Lung microvascular endothelial cell (primary cell): ENCODE measurements at regions not wholly inside any gene's neighbourhood (a gene's known extent, or its start where the extent isn't known, plus 50 kb on each side); places are given as distances from the start of the nearest gene placed in this dataset.

Experiments used
- DNase-seq, 2 donors: peaks; one replicate each; pipeline versions ENCODE4 v3.0.0 to v3.0.0-alpha.2; 2010; ENCODE audit warnings: low read depth in 2 of 2

- DNase-seq, result no peak
Observed at GRCh38 chr6:22020299-22021003, 276.4 kb downstream of the PRL start.

GRCh38 chr6:22021966-22022365 is 274.9 kb downstream of the PRL start:
- no peak for DNase-seq

GRCh38 chr6:22023937-22024336 is 272.9 kb downstream of the PRL start:
- no peak for DNase-seq

DNA sequence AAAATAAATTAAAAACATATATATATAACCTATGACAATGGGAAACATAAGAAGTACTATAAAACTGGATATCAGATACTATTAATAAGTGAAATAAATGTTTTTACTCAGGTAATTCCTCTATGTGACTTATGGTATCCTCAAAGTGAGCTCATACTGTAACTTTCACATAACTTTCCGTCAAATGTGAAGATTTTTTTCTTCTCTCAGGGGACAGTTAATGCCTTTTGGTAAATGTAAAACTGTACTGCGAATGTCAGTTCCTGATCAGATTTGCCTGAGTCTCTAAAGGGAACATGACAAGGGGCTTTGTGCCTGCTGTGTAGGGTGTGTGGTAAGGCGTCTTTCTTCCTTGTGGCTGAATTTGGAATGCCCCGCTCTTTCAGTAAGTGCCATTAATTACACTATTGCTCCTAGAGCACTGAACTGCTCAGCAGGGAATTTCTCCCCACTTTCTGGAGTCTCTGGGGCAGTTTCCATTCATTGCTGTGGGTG is 271.8 kb downstream of the PRL start:
- no peak for DNase-seq

GRCh38 chr6:22025468-22026163 is 271.2 kb downstream of the PRL start:
- DNase-seq, result peak in 1 of 2 donors; percentile 95

- no peak for DNase-seq
Observed at GRCh38 chr6:22026164-22026678, 270.6 kb downstream of the PRL start.

DNA sequence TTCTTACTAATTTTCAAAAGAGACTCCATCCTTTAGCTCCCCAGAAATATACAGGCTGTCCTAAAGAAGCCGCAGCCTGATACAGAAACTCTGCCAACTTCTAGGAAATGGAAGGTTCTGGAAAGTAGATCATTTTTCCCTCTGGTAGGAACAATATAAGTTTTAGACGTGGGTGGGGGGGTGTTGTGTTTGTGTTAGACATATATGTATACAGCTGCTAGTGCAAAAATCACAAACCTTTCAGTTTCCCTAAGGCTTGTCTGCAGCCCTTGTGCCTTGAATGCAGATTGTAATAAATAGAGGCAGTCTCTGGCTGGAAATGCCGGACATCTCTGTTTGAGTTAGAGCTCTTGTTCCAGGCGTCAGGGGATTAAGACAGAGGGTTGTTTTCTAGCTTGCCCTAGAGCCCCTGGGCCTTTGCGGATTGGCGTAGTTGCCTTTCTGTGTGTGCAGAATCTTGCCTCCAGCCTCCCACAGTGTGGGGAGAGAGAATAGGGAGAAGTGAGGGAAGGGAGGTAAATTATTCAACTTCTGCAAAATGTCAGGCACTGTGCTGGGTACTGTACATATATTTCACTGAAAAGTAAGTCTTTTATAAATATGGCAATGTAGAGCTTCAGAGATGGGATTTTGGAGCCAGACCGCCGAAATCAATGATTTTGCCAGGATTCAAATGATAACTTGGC is 269.7 kb downstream of the PRL start:
- no peak for DNase-seq

GRCh38 chr6:22028403-22029090 is 268.3 kb downstream of the PRL start:
- DNase-seq, result no peak

DNA sequence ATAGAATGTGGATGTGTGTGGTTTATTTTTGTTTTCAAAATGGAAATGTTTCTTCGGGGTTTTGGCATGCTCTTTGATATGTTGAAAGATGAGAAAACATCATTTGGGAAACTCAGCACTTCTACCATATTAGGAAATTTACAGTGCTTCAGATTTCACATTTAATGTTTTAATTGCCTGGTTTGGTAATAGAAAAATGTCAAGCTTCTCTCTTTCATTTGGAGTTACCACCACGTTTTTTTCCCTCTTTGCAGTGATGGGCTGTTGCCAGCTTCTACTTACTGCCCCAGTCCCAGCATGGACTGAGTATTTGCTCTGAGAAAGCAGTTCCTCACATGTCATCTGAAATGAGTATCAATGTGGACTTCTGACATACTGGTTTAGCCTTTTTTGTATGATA is 267.7 kb downstream of the PRL start:
- no peak for DNase-seq

DNA sequence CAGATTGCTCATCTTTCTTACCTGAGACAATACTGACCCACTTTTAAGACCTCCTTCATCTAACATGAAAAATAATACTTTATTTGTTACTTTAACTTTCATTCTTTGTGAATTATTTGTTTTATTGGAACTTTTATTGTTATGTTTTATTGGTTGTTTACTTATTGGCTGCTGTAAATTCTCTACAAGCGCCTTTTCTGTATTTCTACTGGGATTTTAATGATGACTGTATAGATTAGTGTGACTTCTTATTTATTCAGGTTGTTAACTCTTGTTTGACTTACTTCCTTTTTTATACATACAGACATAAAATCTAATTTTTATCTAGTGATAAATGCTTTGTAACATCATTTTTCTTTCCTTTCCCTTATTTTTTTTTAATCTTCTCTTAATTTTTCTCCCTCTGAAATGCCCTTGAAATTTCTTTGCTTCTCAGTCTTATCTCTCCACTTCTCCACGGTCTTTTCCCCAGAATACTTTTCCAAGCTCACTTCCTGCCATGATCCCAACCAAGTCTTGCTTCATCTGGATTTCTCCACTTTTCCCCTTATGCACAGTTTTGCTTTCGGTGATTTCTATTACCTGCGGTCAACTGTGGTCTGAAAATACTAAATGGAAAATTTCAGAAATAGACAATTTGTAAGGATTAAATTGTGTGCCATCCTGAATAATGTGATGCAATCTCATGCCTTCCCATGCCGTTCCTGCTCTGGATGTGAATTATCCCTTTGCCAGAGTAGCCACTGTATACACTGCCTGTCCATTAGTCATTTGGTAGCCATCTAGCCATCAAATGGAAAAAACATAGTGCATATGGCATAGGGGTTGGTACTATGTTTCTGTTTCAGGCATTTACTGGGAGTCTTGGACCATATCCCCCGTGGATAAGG is 265.9 kb downstream of the PRL start:
- DNase-seq, result no peak

DNA sequence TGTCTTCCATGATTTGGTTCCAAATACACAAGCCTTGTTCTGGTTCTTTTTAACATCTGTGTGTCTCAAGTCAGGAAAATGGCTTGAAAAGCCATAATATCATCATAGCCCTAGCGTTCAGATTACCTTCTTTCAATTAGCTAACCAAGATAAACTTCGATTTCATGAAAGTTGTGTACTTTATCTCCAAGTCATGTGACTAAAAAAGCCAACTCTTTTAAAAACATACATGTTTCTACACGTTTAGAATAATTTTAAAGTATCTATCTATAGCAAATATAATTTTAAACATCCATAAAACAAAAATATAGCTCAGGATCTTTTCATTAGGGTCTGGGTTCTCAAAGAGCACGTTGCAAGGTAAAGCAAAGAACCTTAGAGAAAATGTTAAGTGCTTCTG is 261.1 kb downstream of the PRL start:
- no peak for DNase-seq

- peak; percentile 63 to 89 for DNase-seq
Observed at GRCh38 chr6:22036275-22036674, 260.6 kb downstream of the PRL start.

DNA sequence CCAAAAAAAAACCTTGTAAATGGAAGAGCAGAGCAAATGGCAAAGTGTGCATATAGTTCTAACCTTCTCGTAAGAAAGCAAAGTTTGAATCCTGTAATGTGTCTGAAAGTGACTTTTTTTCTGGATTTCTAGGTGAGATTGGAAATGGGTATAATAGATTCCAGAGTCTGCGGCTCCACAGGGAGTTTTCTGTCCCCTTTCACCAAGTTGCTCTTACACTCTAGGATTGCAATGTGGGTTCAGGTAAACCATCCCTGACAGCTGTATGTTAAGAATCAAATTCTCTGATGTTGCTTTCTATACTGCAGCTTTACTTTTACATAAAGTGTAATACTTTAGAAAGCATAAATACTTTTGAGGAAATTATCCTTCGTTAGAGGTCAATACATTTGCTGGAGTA is 260.1 kb downstream of the PRL start:
- no peak for DNase-seq

GRCh38 chr6:22041797-22042480 is 254.9 kb downstream of the PRL start:
- no peak for DNase-seq

DNA sequence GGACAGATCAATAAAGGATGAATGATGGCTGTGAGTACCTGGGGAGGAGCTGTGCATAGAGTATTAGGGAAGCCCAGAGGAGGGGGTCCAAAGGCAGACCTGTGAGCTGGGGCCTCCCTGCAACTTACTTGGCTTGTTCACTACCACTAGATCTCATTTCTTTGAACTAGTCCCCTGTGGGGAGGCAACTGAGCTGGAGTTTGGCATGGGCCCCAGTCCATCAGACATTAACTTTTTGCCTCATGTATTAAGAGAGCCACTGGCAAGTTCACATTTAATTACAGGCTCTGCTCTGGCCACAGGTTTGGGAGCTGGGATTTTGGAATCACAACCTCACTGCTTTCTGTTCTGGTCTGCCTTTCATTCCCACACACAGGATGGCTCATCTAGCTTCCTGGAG is 254.1 kb downstream of the PRL start:
- no peak for DNase-seq

- DNase-seq, result peak; percentile 20 to 23
Observed at GRCh38 chr6:22043284-22043962, 253.4 kb downstream of the PRL start.

GRCh38 chr6:22045261-22045912 is 251.4 kb downstream of the PRL start:
- DNase-seq, result no peak

- no peak for DNase-seq
Observed at GRCh38 chr6:22049002-22049401, 247.8 kb downstream of the PRL start.

DNA sequence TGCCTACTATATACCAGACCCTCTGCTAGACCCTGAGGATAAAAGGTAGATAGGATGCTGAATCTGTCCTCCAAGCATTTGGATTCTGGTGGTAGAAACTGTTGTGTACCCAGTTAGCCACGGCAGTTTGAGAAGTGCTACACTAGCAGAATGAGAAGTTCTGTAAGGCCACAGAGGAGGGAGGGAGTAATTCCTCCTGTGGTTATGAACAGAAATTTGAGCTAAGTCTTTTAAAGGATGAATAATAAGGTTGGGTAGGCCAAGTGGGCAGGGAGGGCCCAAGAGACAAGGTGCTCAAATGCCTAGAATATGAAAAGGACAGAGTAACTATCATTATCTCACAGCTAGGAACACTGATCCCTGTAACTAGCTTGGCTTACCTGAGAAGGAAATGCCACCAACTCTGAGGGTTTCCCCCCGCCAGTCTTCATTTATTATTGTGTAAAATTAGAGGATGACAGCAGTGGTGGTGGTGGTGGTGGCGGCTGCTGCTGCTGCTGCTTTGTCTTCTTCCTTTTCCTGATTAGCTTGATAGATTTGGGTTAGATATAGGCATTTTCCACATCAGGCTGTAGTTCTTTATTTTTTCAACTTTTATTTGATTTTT is 243.3 kb downstream of the PRL start:
- DNase-seq, result no peak
